ENCODE measurements at regions not wholly inside any gene's neighbourhood (a gene's known extent, or its start where the extent isn't known, plus 50 kb on each side); places are given as distances from the start of the nearest gene placed in this dataset.

GRCh38 chr1:172939475-172939874, 111.3 kb downstream of the TNFSF18 start:
- TF ChIP-seq CTCF (conservative IDR thresholded peaks at IDR 0.05) (no peak), EZH2 (IDR thresholded peaks at IDR 0.05; ENCODE audit: low read depth) (no peak)
